ENCODE measurements at regions not wholly inside any gene's neighbourhood (a gene's known extent, or its start where the extent isn't known, plus 50 kb on each side); places are given as distances from the start of the nearest gene placed in this dataset.

GRCh38 chr4:179530958-179531357, 2088.7 kb upstream of the AGA start:
- no peak for ATAC-seq (replicated peaks)
- H3K27me3 Mint-ChIP-seq: no peaks in the 10 kb centered on the region
- no peaks in the 10 kb centered on the region for H3K36me3 Mint-ChIP-seq (ENCODE audit: low read depth)
- no peak overlapping the region for H3K4me3 Mint-ChIP-seq
- H3K4me1 Mint-ChIP-seq: no peaks in the 10 kb centered on the region
- peaks cover 5% of the 10 kb centered on the region for H3K9me3 Mint-ChIP-seq
- no peak overlapping the region for H3K27ac Mint-ChIP-seq

- no peak for ATAC-seq (replicated peaks)
- Mint-ChIP-seq H3K4me3 (no peak overlapping the region), H3K27ac (no peak overlapping the region), H3K4me1 (no peaks in the 10 kb centered on the region), H3K36me3 (ENCODE audit: low read depth) (no peaks in the 10 kb centered on the region), H3K9me3 (no peaks in the 10 kb centered on the region), H3K27me3 (no peaks in the 10 kb centered on the region)
These were observed 2094.5 kb upstream of the AGA start for GRCh38 chr4:179536694-179537093.

GRCh38 chr4:179539641-179540040, 2097.4 kb upstream of the AGA start:
- no peaks in the 10 kb centered on the region for H3K27me3 Mint-ChIP-seq
- ATAC-seq (replicated peaks): no peak
- H3K9me3 Mint-ChIP-seq: peaks cover 10% of the 10 kb centered on the region
- no peak overlapping the region for H3K27ac Mint-ChIP-seq
- no peak overlapping the region for H3K4me3 Mint-ChIP-seq
- no peaks in the 10 kb centered on the region for H3K4me1 Mint-ChIP-seq
- H3K36me3 Mint-ChIP-seq (ENCODE audit: low read depth): no peaks in the 10 kb centered on the region

GRCh38 chr4:179543771-179544170, 2101.5 kb upstream of the AGA start:
- Mint-ChIP-seq H3K27me3 (no peaks in the 10 kb centered on the region), H3K9me3 (peaks cover 21% of the 10 kb centered on the region)
- no peak for ATAC-seq (replicated peaks)

GRCh38 chr4:179544496-179544895, 2102.3 kb upstream of the AGA start:
- Mint-ChIP-seq H3K9me3 (peaks cover 21% of the 10 kb centered on the region), H3K4me3 (no peak overlapping the region), H3K36me3 (ENCODE audit: low read depth) (no peaks in the 10 kb centered on the region), H3K4me1 (no peaks in the 10 kb centered on the region), H3K27ac (no peak overlapping the region), H3K27me3 (no peaks in the 10 kb centered on the region)
- no peak for ATAC-seq (replicated peaks)

More at GRCh38 chr4:179543771-179544170, 2101.5 kb upstream of the AGA start:
- no peak overlapping the region for H3K27ac Mint-ChIP-seq
- H3K4me3 Mint-ChIP-seq: no peak overlapping the region
- no peaks in the 10 kb centered on the region for H3K36me3 Mint-ChIP-seq (ENCODE audit: low read depth)
- no peaks in the 10 kb centered on the region for H3K4me1 Mint-ChIP-seq

- ATAC-seq (replicated peaks): no peak
- Mint-ChIP-seq H3K36me3 (ENCODE audit: low read depth) (no peaks in the 10 kb centered on the region), H3K4me1 (no peaks in the 10 kb centered on the region), H3K27me3 (no peaks in the 10 kb centered on the region), H3K9me3 (peaks cover 14% of the 10 kb centered on the region), H3K27ac (no peak overlapping the region), H3K4me3 (no peak overlapping the region)
These were observed 2109.9 kb upstream of the AGA start for GRCh38 chr4:179552131-179552530.

GRCh38 chr4:179563741-179564140, 2121.5 kb upstream of the AGA start:
- Mint-ChIP-seq H3K9me3 (peaks cover 27% of the 10 kb centered on the region), H3K27ac (no peak overlapping the region), H3K4me3 (no peak overlapping the region), H3K4me1 (no peaks in the 10 kb centered on the region), H3K36me3 (ENCODE audit: low read depth) (no peaks in the 10 kb centered on the region), H3K27me3 (no peaks in the 10 kb centered on the region)
- ATAC-seq (replicated peaks): no peak

- peaks cover 19% of the 10 kb centered on the region for H3K9me3 Mint-ChIP-seq
- no peaks in the 10 kb centered on the region for H3K4me1 Mint-ChIP-seq
- H3K4me3 Mint-ChIP-seq: no peak overlapping the region
- no peaks in the 10 kb centered on the region for H3K36me3 Mint-ChIP-seq (ENCODE audit: low read depth)
- H3K27me3 Mint-ChIP-seq: no peaks in the 10 kb centered on the region
- no peak overlapping the region for H3K27ac Mint-ChIP-seq
- no peak for ATAC-seq (replicated peaks)
These were observed 2127.3 kb upstream of the AGA start for GRCh38 chr4:179569549-179569948.

GRCh38 chr4:179582164-179582905, 2140.1 kb upstream of the AGA start:
- H3K36me3 Mint-ChIP-seq (ENCODE audit: low read depth): no peaks in the 10 kb centered on the region
- peaks cover 19% of the 10 kb centered on the region for H3K9me3 Mint-ChIP-seq
- no peak overlapping the region for H3K4me3 Mint-ChIP-seq
- no peaks in the 10 kb centered on the region for H3K27me3 Mint-ChIP-seq
- no peaks in the 10 kb centered on the region for H3K4me1 Mint-ChIP-seq
- no peak overlapping the region for H3K27ac Mint-ChIP-seq
- ATAC-seq (replicated peaks): no peak

GRCh38 chr4:179583221-179583620, 2141.0 kb upstream of the AGA start:
- no peaks in the 10 kb centered on the region for H3K36me3 Mint-ChIP-seq (ENCODE audit: low read depth)
- H3K27me3 Mint-ChIP-seq: no peaks in the 10 kb centered on the region
- H3K4me3 Mint-ChIP-seq: no peak overlapping the region
- H3K4me1 Mint-ChIP-seq: no peaks in the 10 kb centered on the region
- no peak for ATAC-seq (replicated peaks)
- H3K27ac Mint-ChIP-seq: no peak overlapping the region
- peaks cover 17% of the 10 kb centered on the region for H3K9me3 Mint-ChIP-seq

GRCh38 chr4:179584101-179584500, 2141.9 kb upstream of the AGA start:
- H3K27ac Mint-ChIP-seq: no peak overlapping the region
- H3K9me3 Mint-ChIP-seq: peaks cover 16% of the 10 kb centered on the region
- H3K4me3 Mint-ChIP-seq: no peak overlapping the region
- H3K27me3 Mint-ChIP-seq: no peaks in the 10 kb centered on the region
- H3K4me1 Mint-ChIP-seq: no peaks in the 10 kb centered on the region
- ATAC-seq (replicated peaks): no peak
- H3K36me3 Mint-ChIP-seq (ENCODE audit: low read depth): no peaks in the 10 kb centered on the region

GRCh38 chr4:179585761-179586160, 2143.5 kb upstream of the AGA start:
- no peak overlapping the region for H3K4me3 Mint-ChIP-seq
- H3K36me3 Mint-ChIP-seq (ENCODE audit: low read depth): no peaks in the 10 kb centered on the region
- no peaks in the 10 kb centered on the region for H3K27me3 Mint-ChIP-seq
- ATAC-seq (replicated peaks): no peak
- no peak overlapping the region for H3K27ac Mint-ChIP-seq
- H3K9me3 Mint-ChIP-seq: peaks cover 13% of the 10 kb centered on the region
- H3K4me1 Mint-ChIP-seq: no peaks in the 10 kb centered on the region

GRCh38 chr4:179586460-179586859, 2144.2 kb upstream of the AGA start:
- H3K9me3 Mint-ChIP-seq: peaks cover 16% of the 10 kb centered on the region
- H3K27me3 Mint-ChIP-seq: no peaks in the 10 kb centered on the region
- no peaks in the 10 kb centered on the region for H3K4me1 Mint-ChIP-seq
- no peak for ATAC-seq (replicated peaks)
- H3K36me3 Mint-ChIP-seq (ENCODE audit: low read depth): no peaks in the 10 kb centered on the region
- H3K4me3 Mint-ChIP-seq: no peak overlapping the region
- no peak overlapping the region for H3K27ac Mint-ChIP-seq

- Mint-ChIP-seq H3K27ac (no peak overlapping the region), H3K9me3 (peaks cover 7% of the 10 kb centered on the region), H3K36me3 (ENCODE audit: low read depth) (no peaks in the 10 kb centered on the region), H3K4me3 (no peak overlapping the region), H3K27me3 (no peaks in the 10 kb centered on the region), H3K4me1 (no peaks in the 10 kb centered on the region)
- ATAC-seq (replicated peaks): no peak
These were observed 2153.6 kb upstream of the AGA start for GRCh38 chr4:179595671-179596410.

- no peak overlapping the region for H3K4me3 Mint-ChIP-seq
- H3K9me3 Mint-ChIP-seq: peaks cover 5% of the 10 kb centered on the region
- H3K27me3 Mint-ChIP-seq: no peaks in the 10 kb centered on the region
- no peaks in the 10 kb centered on the region for H3K36me3 Mint-ChIP-seq (ENCODE audit: low read depth)
- no peak for ATAC-seq (replicated peaks)
- no peak overlapping the region for H3K27ac Mint-ChIP-seq
- no peaks in the 10 kb centered on the region for H3K4me1 Mint-ChIP-seq
These were observed 2154.4 kb upstream of the AGA start for GRCh38 chr4:179596621-179597020.
